Activated CD4-positive, alpha-beta T cell treated with anti-CD3 and anti-CD28 coated beads for 36 hours (primary cell): ENCODE measurements at regions not wholly inside any gene's neighbourhood (a gene's known extent, or its start where the extent isn't known, plus 50 kb on each side); places are given as distances from the start of the nearest gene placed in this dataset.

Source experiments
- ATAC-seq: fragments of 200-7000 bp; cut with Tn5 transposase; one replicate; pipeline ENCODE4 v1.10.0; 2021; ENCODE audit warnings: mild to moderate bottlenecking, moderate library complexity
- CTCF ChIA-PET: fragments of 350-600 bp; sonication (Branson Sonifier 250); formaldehyde crosslinking; loops from one replicate; lab custom pipeline; 2021; ENCODE audit warnings: antibody characterized with exemption; lab: Charles Lee
- POLR2A ChIA-PET: fragments of 350-600 bp; sonication (Branson Sonifier 250); formaldehyde crosslinking; loops from one replicate; lab custom pipeline; 2021; ENCODE audit warnings: antibody characterized with exemption, inconsistent platforms; lab: Charles Lee
- DNase-seq: peaks from one replicate; pipeline ENCODE4 v3.0.0-alpha.2; 2020
- H3K27ac Mint-ChIP-seq: one replicate; pipeline ENCODE4 v1.8.0; 2021; ENCODE audit warnings: mixed read lengths
- H3K27me3 Mint-ChIP-seq: one replicate; pipeline ENCODE4 v1.8.0; 2021; ENCODE audit warnings: mixed read lengths
- H3K36me3 Mint-ChIP-seq: one replicate; pipeline ENCODE4 v1.8.0; 2021; ENCODE audit warnings: low read depth, mixed read lengths
- H3K4me1 Mint-ChIP-seq: one replicate; pipeline ENCODE4 v1.8.0; 2021; ENCODE audit warnings: mixed read lengths
- H3K4me3 Mint-ChIP-seq: one replicate; pipeline ENCODE4 v1.8.0; 2021; ENCODE audit warnings: mild to moderate bottlenecking, moderate library complexity, mixed read lengths
- H3K9me3 Mint-ChIP-seq: one replicate; pipeline ENCODE4 v1.8.0; 2021; ENCODE audit warnings: low read depth, mixed read lengths
- intact Hi-C, 2 experiments: fragments of 100-400 bp; cut with DNase I in 1 of 2; cut with micrococcal nuclease in 1 of 2; formaldehyde crosslinking; loops; one replicate each; pipeline versions ENCODE4 v1.14.2 to v1.15.1; 2022 to 2024; cut with DNase I, micrococcal nuclease

DNA sequence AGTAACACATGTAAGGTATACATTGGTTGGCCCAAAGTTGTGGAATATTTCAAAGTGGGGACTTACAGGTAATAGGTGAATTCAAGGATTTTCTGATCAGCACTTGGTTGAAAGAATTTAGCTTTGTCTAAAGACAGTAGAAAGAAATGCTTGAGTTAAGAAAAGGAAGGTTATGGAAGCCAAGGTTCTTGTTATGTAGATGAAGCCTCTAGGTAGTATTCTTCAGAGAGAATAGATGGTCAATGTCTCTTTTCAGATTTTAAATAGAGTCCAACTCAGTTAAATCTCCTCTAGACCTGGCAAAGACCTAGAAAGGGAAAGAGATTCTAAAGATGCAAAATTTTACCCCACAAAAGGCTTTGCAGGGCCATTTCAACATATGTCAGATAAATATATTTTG, 157.4 kb downstream of the ANKRD30B start:
- no peaks in the 10 kb centered on the region for H3K36me3 Mint-ChIP-seq
- DNase-seq (no peak), ATAC-seq (no peak)
- no peaks in the 10 kb centered on the region for H3K9me3 Mint-ChIP-seq
- no peaks in the 10 kb centered on the region for H3K27me3 Mint-ChIP-seq
- ChIA-PET CTCF (no interaction called here), POLR2A (no interaction called here)
- H3K27ac Mint-ChIP-seq = no peak overlapping the region
- H3K4me3 Mint-ChIP-seq = no peak overlapping the region
- no peaks in the 10 kb centered on the region for H3K4me1 Mint-ChIP-seq
- intact Hi-C loops = no loop called here

DNA sequence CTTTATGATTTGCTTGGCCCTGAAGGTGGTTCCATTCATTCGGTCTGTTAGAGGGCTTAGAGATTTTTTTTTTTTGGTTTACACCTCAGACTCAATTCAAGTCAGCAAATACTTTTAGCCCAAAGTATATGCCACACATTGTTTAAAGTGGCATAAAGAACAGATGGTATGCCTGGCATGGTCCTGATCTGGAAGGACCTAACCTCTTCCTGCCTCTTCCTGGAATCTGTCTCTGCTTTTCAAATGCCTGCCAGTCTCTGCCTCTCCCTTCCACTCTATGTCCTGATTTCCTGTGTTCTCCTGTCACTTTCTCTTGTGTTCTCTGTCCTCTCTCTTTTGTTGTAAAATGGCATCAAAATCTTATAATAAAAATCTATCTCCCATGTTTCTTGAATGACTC, 158.0 kb downstream of the ANKRD30B start:
- H3K27me3 Mint-ChIP-seq = no peaks in the 10 kb centered on the region
- no peak overlapping the region for H3K27ac Mint-ChIP-seq
- H3K4me3 Mint-ChIP-seq = no peak overlapping the region
- DNase-seq = no peak
- POLR2A ChIA-PET = no interaction called here
- no peaks in the 10 kb centered on the region for H3K4me1 Mint-ChIP-seq
- no peak for ATAC-seq
- no peaks in the 10 kb centered on the region for H3K36me3 Mint-ChIP-seq
- CTCF ChIA-PET = no interaction called here
- intact Hi-C loops = no loop called here
- H3K9me3 Mint-ChIP-seq = no peaks in the 10 kb centered on the region

DNA sequence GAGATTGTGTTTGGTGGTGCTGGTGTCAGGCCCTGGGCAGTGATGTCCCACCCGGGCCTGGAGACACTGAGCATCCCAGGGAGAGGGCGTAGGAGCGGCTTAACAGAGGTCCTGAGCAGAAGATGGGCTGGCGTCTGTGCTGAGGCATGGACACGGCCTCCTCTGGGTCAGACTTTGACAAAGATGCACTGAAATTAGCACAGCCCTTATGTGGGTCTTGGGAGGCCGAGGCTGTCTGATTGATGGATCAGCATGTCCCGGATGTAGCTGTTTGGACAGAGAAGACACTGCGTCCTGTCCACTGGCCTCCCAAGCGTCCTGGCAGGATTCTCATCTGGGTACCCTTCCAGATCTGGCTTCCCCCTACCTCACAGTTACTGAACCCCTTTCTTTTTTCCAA, 159.4 kb downstream of the ANKRD30B start:
- POLR2A ChIA-PET = no interaction called here
- H3K27ac Mint-ChIP-seq = no peak overlapping the region
- DNase-seq (no peak), ATAC-seq (no peak)
- no peaks in the 10 kb centered on the region for H3K4me1 Mint-ChIP-seq
- intact Hi-C loops = no loop called here
- no peak overlapping the region for H3K4me3 Mint-ChIP-seq
- H3K9me3 Mint-ChIP-seq = no peaks in the 10 kb centered on the region
- H3K36me3 Mint-ChIP-seq = no peaks in the 10 kb centered on the region
- CTCF ChIA-PET = no interaction called here
- H3K27me3 Mint-ChIP-seq = no peaks in the 10 kb centered on the region

DNA sequence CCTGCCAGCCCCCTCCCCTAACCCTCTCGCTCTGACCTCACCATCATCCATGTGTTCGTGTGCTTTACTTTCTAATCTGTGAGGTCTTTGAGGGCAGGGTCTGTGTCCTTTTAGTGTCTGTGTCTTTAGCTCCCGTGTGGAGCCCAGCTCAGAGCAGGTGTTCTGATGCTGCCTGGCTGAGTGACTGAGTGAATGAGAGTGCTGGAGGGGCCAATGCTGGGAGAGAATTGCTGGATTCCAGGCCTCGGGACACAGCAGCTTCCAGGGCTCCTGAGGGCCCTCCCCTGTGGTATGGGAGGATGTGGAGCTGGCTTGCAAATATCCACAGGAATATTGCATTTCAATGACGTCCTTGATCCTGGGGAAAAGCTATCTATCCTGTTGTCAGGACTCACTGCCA, 160.6 kb downstream of the ANKRD30B start:
- intact Hi-C loops = no loop called here
- CTCF ChIA-PET = no interaction called here
- no peak overlapping the region for H3K27ac Mint-ChIP-seq
- no peaks in the 10 kb centered on the region for H3K36me3 Mint-ChIP-seq
- no peaks in the 10 kb centered on the region for H3K9me3 Mint-ChIP-seq
- H3K27me3 Mint-ChIP-seq = no peaks in the 10 kb centered on the region
- H3K4me1 Mint-ChIP-seq = no peaks in the 10 kb centered on the region
- H3K4me3 Mint-ChIP-seq = no peak overlapping the region
- ATAC-seq (no peak), DNase-seq (no peak)
- POLR2A ChIA-PET = no interaction called here

DNA sequence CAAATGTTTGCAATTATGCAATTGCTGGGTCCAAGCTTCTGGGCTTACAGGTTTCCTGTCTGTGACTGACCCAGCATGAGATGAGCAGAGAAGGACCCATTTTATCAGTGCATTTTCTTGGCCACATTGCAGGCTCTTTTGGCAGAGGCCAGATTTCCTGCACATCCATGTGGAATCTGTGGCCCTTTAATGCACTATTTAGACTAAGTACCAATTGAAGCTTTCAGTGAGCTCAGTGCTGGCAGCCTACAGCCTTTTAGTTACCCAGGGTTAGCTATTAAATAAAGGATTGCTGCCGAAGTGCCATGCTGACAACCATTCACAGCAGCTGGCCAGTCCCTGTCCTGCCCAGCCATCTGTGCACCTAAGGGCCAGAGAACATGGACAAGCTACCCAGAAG, 165.0 kb downstream of the ANKRD30B start:
- peaks cover 2% of the 10 kb centered on the region for H3K27me3 Mint-ChIP-seq
- no peaks in the 10 kb centered on the region for H3K4me1 Mint-ChIP-seq
- no peaks in the 10 kb centered on the region for H3K9me3 Mint-ChIP-seq
- ATAC-seq (no peak), DNase-seq (no peak)
- H3K27ac Mint-ChIP-seq = no peak overlapping the region
- intact Hi-C loops = no loop called here
- no peak overlapping the region for H3K4me3 Mint-ChIP-seq
- ChIA-PET POLR2A (no interaction called here), CTCF (interaction anchor here (0.9 kb wide), 1 partner anchor 15 kb away, joined by 3 read pairs; no protein-coding TSS in a partner anchor)
- no peaks in the 10 kb centered on the region for H3K36me3 Mint-ChIP-seq

DNA sequence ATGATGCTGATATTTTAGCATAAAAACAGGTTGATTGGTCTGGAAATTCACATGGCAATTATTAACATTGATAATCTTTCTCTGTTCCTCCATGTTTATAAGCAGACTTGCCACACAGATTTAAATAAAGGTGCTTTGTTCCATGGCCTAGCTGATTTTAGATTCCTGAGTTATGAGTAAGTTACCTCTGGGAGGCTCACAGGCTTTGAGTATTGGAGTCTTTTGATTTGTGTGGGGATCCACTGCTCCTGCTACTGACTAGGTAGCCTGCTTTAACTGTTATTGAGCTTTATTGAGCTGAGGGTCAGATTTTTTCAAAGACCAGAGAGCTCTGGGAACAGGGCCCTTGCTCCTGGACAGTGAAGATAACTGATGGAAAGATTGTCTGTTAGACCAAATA, 166.1 kb downstream of the ANKRD30B start:
- intact Hi-C loops = no loop called here
- no peaks in the 10 kb centered on the region for H3K4me1 Mint-ChIP-seq
- ChIA-PET POLR2A (no interaction called here), CTCF (interaction anchor here (0.7 kb wide), 1 partner anchor 166 kb away, joined by 3 read pairs; no protein-coding TSS in a partner anchor)
- H3K27ac Mint-ChIP-seq = no peak overlapping the region
- no peaks in the 10 kb centered on the region for H3K36me3 Mint-ChIP-seq
- no peak for ATAC-seq
- H3K27me3 Mint-ChIP-seq = peaks cover 2% of the 10 kb centered on the region
- H3K9me3 Mint-ChIP-seq = no peaks in the 10 kb centered on the region
- no peak overlapping the region for H3K4me3 Mint-ChIP-seq
- no peak for DNase-seq

DNA sequence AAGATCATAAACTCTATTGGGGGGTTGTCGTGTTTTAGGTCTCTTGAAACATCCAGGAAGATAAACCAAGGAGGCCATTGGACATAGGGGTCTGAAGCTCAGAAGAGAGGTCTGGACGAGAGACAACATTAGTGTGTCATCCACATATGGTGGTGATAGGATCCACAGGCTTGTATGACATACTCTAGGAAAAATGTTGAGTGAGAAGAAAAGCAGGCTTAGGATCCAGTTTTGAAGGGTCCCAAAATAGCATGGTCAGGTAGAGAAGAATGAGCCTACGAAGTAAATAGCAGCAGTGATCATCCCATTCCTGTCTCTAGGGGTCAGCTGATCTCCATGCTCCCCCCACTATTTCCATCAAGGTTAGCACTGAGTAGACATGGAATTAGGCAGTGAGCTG, 166.8 kb downstream of the ANKRD30B start:
- no peak overlapping the region for H3K4me3 Mint-ChIP-seq
- ATAC-seq (no peak), DNase-seq (no peak)
- peaks cover 2% of the 10 kb centered on the region for H3K27me3 Mint-ChIP-seq
- H3K4me1 Mint-ChIP-seq = no peaks in the 10 kb centered on the region
- no peak overlapping the region for H3K27ac Mint-ChIP-seq
- H3K9me3 Mint-ChIP-seq = no peaks in the 10 kb centered on the region
- POLR2A ChIA-PET = no interaction called here
- CTCF ChIA-PET = no interaction called here
- H3K36me3 Mint-ChIP-seq = no peaks in the 10 kb centered on the region
- intact Hi-C loops = no loop called here

DNA sequence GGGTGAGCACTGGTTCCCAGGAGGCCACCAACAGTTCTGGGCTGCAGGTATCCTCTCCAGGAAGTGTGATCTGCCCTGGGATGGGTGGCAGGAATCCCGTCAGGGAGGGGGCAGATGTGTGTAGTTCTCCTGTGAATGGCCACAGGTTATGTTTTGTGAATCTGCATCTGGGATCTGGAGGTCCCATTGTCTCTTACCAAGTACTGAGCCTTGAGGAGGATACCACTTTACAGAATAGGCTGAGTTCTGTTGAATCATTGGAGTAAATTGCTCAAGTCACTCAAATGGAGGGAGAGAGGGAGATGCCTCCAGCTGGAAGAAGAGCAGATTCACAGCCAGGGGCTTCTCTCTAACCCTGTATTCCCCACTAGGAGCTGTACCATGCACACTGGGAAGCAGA, 168.2 kb downstream of the ANKRD30B start:
- intact Hi-C loops = no loop called here
- CTCF ChIA-PET = no interaction called here
- Mint-ChIP-seq H3K4me3 (no peak overlapping the region), H3K36me3 (no peaks in the 10 kb centered on the region), H3K4me1 (no peaks in the 10 kb centered on the region), H3K27me3 (peaks cover 2% of the 10 kb centered on the region), H3K27ac (no peak overlapping the region), H3K9me3 (no peaks in the 10 kb centered on the region)
- DNase-seq (no peak), ATAC-seq (no peak)
- POLR2A ChIA-PET = no interaction called here

DNA sequence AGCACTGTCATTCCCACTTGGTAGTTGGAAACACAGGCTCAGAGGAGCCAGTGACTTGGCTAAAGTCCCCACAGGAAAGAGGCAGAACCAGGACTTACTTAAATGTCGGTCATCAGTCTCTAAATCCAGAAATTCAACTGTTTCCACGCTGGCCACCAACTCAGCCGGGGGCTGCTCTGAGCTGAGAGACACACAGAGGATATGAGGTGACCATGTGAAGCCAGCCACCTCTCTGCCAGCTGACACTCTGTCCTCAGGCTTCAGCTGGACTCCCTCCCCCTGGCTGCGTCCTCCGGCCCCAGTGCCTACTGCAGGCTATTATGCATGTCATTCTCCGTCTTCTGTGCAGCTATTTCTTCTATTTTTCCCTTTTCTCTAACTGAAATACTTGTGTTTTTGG, 168.9 kb downstream of the ANKRD30B start:
- intact Hi-C loops = no loop called here
- H3K4me1 Mint-ChIP-seq = no peaks in the 10 kb centered on the region
- DNase-seq = no peak
- H3K27ac Mint-ChIP-seq = no peak overlapping the region
- peaks cover 2% of the 10 kb centered on the region for H3K27me3 Mint-ChIP-seq
- CTCF ChIA-PET = no interaction called here
- H3K4me3 Mint-ChIP-seq = no peak overlapping the region
- no peaks in the 10 kb centered on the region for H3K9me3 Mint-ChIP-seq
- POLR2A ChIA-PET = no interaction called here
- no peaks in the 10 kb centered on the region for H3K36me3 Mint-ChIP-seq
- ATAC-seq = no peak

DNA sequence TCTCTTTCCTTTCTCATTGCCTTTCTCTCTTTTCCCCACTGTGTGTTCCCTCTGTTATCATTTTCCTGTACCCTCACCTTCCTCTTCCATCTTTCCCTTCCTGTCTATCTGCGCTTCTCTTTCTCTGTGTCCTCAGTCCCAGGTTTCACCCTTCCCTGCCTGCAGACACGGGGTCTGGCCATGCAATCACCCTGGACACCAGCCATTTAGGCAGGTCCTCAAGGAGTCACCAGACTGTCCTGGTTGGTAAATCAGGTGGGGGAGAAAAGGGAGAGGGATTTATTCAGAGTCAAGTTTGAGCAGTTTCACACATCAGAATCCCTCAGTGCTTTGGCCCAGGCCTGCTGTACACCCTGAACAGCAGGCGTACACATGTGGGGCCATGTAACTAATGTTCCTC, 169.3 kb downstream of the ANKRD30B start:
- Mint-ChIP-seq H3K4me3 (no peak overlapping the region), H3K27ac (no peak overlapping the region), H3K9me3 (no peaks in the 10 kb centered on the region), H3K36me3 (no peaks in the 10 kb centered on the region), H3K4me1 (no peaks in the 10 kb centered on the region), H3K27me3 (peaks cover 2% of the 10 kb centered on the region)
- ChIA-PET CTCF (no interaction called here), POLR2A (no interaction called here)
- DNase-seq (no peak), ATAC-seq (no peak)
- intact Hi-C loops = no loop called here

DNA sequence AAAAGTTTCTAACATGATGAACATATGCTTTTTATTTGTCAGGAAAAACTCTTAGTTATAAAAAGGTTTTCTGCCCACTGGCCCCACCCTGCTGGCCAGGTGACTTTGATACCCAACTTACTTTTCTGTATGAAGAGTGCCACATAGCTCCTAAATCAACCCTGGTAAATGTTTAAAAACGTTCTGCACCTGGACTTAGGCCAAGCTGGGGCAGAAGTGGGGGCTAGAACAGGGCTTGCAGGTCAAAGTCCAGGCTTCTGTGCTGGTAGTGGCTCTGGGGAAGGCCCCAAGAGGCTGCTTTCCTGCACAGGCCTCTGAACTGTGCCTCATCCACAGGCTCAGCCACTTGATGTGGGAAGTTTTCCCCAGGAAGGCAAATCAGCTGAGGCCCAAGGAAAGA, 171.7 kb downstream of the ANKRD30B start:
- H3K36me3 Mint-ChIP-seq = no peaks in the 10 kb centered on the region
- no peak overlapping the region for H3K27ac Mint-ChIP-seq
- ATAC-seq (no peak), DNase-seq (no peak)
- H3K4me3 Mint-ChIP-seq = no peak overlapping the region
- H3K27me3 Mint-ChIP-seq = peaks cover 2% of the 10 kb centered on the region
- ChIA-PET POLR2A (no interaction called here), CTCF (no interaction called here)
- no peaks in the 10 kb centered on the region for H3K4me1 Mint-ChIP-seq
- no peaks in the 10 kb centered on the region for H3K9me3 Mint-ChIP-seq
- intact Hi-C loops = no loop called here

DNA sequence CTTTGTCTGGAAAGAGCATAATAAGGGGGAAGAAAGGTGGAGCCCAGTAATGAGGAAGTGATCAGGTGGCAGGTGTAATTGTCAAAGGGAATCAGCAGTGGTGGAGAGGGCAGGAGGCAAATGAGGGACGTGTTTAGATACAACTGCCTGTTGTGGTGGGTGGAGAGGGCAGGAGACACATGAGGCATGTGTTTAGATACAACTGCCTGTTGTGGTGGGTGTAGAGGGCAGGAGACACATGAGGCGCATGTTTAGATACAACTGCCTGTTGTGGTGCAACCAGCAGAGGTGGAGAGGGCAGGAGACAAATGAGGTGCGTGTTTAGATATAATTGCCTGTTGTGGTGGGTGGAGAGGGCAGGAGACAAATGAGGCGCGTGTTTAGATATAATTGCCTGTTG, 173.1 kb downstream of the ANKRD30B start:
- Mint-ChIP-seq H3K27ac (no peak overlapping the region), H3K9me3 (no peaks in the 10 kb centered on the region), H3K4me1 (no peaks in the 10 kb centered on the region), H3K4me3 (no peak overlapping the region), H3K27me3 (peaks cover 2% of the 10 kb centered on the region), H3K36me3 (no peaks in the 10 kb centered on the region)
- DNase-seq (no peak), ATAC-seq (no peak)
- intact Hi-C loops = no loop called here
- CTCF ChIA-PET = no interaction called here
- POLR2A ChIA-PET = no interaction called here

DNA sequence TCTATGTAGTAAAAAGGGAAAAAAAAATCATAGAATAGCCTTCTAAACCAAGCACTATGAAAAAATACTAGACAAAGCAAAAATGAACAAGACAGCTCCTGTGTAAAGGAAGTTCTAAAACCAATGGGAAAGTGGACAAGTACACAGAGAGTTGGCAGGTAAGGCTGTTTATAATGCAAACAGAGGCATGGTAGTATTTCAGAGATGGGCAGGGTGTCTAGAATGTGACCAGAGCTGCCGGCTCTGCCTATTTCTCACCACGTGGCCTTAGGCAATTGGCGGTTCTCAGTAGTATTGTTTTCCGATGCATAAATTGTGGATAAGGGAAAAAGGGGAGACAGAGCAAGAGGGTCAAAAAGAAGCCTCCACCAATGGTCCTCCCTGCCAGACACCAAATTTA, 173.6 kb downstream of the ANKRD30B start:
- ChIA-PET CTCF (interaction anchor here (0.6 kb wide), 1 partner anchor 1106 kb away, joined by 3 read pairs; no protein-coding TSS in a partner anchor), POLR2A (no interaction called here)

More for the DNA sequence above, 173.6 kb downstream of the ANKRD30B start:
- H3K27me3 Mint-ChIP-seq = peaks cover 2% of the 10 kb centered on the region
- H3K4me1 Mint-ChIP-seq = no peaks in the 10 kb centered on the region
- ATAC-seq (no peak), DNase-seq (no peak)
- no peaks in the 10 kb centered on the region for H3K36me3 Mint-ChIP-seq
- intact Hi-C loops = no loop called here
- no peak overlapping the region for H3K4me3 Mint-ChIP-seq
- H3K9me3 Mint-ChIP-seq = no peaks in the 10 kb centered on the region
- H3K27ac Mint-ChIP-seq = no peak overlapping the region
